Astrocyte of the cerebellum (primary cell): ENCODE measurements at regions not wholly inside any gene's neighbourhood (a gene's known extent, or its start where the extent isn't known, plus 50 kb on each side); places are given as distances from the start of the nearest gene placed in this dataset.

Experiments
- DNase-seq: peaks from one replicate; pipeline ENCODE4 v3.0.0-alpha.2; 2011; ENCODE audit warnings: low read depth
- H3K4me3 ChIP-seq: 2 replicates; pipeline ENCODE4 v1.5.1; 2011; ENCODE audit warnings: mild to moderate bottlenecking, low read depth, low read length, moderate library complexity
- in situ Hi-C: cut with HindIII; loops from 2 replicates; pipeline ENCODE4 v1.10.0; 2017; ENCODE audit warnings: low sequenced_read_pairs
- TF ChIP-seq, protein P1 (sequence below): IDR thresholded peaks from 2 replicates; pipeline ENCODE4 v1.5.1; 2012; ENCODE audit warnings: low read length, low read depth, moderate library complexity, mild to moderate bottlenecking; ENCODE audit errors: missing control alignments

DNA sequence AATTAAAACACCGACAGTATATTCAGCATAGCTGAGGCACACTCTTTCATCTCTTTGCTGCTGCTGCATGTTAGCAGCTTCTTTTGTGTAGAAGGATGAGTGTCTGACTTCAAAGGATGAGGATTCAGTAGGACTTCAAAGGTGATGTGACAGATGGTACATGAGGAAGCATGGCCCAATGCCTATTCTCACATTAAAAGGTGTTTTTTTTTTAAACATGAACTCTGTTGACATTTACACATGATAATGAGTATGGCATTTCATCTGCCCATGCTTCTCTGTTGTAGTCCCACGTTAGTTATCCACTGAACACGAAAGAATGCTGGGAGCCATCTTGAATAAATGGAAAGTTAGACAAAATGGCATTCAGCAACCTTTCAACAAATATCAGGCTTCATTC lies 1950.8 kb upstream of the PIK3C3 start:
- in situ Hi-C loops, result no loop called here
- DNase-seq, result no peak
- H3K4me3 ChIP-seq, result no peak overlapping the region
- TF ChIP-seq, protein P1, sequence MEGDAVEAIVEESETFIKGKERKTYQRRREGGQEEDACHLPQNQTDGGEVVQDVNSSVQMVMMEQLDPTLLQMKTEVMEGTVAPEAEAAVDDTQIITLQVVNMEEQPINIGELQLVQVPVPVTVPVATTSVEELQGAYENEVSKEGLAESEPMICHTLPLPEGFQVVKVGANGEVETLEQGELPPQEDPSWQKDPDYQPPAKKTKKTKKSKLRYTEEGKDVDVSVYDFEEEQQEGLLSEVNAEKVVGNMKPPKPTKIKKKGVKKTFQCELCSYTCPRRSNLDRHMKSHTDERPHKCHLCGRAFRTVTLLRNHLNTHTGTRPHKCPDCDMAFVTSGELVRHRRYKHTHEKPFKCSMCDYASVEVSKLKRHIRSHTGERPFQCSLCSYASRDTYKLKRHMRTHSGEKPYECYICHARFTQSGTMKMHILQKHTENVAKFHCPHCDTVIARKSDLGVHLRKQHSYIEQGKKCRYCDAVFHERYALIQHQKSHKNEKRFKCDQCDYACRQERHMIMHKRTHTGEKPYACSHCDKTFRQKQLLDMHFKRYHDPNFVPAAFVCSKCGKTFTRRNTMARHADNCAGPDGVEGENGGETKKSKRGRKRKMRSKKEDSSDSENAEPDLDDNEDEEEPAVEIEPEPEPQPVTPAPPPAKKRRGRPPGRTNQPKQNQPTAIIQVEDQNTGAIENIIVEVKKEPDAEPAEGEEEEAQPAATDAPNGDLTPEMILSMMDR, result no peak

DNA sequence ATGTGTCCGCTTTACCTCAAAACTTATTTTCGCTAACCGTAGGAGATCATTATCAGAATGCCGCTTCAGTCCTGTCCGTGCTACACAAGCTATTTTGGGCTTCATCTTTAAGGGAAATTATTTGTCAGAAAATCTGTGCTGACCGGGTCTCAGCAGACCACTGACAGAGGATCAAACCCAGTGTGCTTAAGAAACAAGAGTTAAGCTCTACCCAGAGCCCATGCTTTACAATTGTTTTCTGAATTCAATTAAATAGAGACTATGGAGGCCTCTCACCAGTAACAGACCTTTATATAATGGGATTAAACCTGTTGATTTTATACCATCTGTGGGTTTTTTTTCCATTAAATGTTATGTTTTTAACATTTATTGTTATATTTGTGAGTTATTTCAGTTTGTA lies 1956.7 kb upstream of the PIK3C3 start:
- TF ChIP-seq, protein P1, result no peak
- in situ Hi-C loops, result no loop called here

DNA sequence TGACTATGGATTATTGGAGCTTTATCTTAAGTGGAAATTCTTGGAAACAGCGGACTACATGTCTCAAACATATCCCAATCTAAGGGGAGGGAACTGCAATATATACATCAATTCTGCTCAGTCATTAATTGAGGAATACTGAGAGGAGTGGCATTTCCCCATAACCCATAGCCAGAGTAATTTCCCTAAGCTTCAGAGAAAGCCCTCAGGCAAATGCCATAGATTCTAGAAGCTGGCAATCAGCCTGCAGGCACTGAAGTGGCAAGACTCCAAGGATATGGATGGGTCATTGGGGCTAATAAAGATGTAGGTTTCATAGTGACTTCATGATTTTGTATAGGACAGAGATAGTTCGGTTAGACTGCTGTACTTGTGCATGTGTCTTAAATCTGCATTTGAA lies 1960.5 kb upstream of the PIK3C3 start:
- H3K4me3 ChIP-seq, result no peak overlapping the region
- in situ Hi-C loops, result no loop called here
- TF ChIP-seq, protein P1, result no peak
- no peak for DNase-seq

More for the DNA sequence above, 1956.7 kb upstream of the PIK3C3 start:
- DNase-seq, result no peak
- no peak overlapping the region for H3K4me3 ChIP-seq

DNA sequence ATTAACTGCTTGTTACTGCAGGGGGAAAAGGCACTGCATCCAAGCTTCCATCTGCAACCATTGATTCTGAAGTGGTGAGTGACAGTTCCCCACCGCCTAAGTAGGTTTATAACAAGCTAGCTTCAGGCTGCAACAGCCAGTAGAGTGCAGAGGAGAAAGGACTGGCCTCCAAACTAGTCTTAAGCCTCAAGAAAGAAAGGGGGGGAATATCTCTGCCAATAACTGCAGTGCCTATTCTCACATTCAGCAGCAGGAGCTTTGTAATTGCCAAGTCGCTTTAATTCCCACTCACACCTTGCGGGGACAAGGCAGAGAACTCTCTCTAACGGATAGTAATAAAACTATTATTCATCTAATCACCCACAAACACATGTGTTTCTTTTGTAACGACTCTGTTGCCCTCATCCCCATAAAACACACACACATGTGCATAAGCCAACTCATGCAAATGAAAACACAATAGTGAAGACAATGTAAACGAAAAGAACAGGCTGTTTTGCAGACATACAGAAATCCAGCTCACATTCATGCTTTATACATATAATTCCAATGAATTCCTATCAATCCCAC lies 1963.3 kb upstream of the PIK3C3 start:
- no peak overlapping the region for H3K4me3 ChIP-seq
- in situ Hi-C loops, result no loop called here
- TF ChIP-seq, protein P1, result no peak
- DNase-seq, result no peak

DNA sequence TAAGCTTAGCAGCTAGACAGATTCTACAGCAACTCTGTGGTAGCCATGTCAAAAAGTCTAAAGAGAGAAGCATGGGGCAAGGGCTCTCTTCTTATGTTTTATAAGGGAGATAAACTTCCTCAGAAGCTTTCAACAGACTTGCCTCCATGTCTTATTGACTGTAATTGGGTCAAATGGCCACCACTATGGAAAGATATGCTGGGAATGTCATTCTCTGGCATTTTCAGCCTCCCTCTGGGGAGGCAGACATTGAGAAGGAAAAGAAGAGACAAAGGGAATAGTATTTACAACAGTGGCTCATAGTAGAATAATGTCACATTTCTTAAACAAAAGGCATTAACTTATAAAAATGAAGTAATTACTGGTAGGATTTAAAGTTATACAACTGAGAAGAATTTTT lies 1964.5 kb upstream of the PIK3C3 start:
- no peak overlapping the region for H3K4me3 ChIP-seq
- in situ Hi-C loops, result no loop called here
- TF ChIP-seq, protein P1, result no peak

DNA sequence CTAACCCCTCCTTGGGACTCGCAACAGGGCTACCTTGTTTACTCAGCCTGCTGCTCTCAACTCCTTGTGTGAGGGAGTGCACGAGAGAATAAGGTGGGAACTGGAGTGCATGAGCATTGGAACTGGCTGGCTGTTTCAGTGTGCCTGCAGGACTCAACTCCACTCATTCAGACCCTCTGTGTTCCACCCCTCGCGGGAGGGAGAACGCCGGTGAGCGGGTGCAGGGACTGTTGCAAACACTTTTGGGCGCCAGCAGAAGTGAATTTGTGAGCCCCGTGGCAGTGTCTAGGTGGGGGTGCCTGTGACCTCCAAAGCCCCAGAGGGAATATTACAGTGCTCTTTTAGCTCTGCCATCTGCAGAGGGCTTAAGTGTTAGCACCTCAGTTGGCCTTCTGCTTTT lies 1978.3 kb upstream of the PIK3C3 start:
- TF ChIP-seq, protein P1, result no peak
- DNase-seq, result no peak
- in situ Hi-C loops, result no loop called here

More for the DNA sequence above, 1964.5 kb upstream of the PIK3C3 start:
- DNase-seq, result no peak

More for the DNA sequence above, 1978.3 kb upstream of the PIK3C3 start:
- H3K4me3 ChIP-seq, result no peak overlapping the region
